Cardiac muscle cell (in vitro differentiated cells and primary cell): ENCODE measurements at regions not wholly inside any gene's neighbourhood (a gene's known extent, or its start where the extent isn't known, plus 50 kb on each side); places are given as distances from the start of the nearest gene placed in this dataset.

ENCODE experiments used
- DNase-seq, 2 donors: peaks; one replicate each; pipeline versions ENCODE4 v3.0.0 to v3.0.0-alpha.2; 2010 to 2017; ENCODE audit warnings: low read depth in 1 of 2, low spot score in 1 of 2
- H3K27ac ChIP-seq: fragments of 200-600 bp; sonication (generic); 2 replicates; pipeline ENCODE4 v1.5.1; 2016
- H3K27me3 ChIP-seq: fragments of 200-600 bp; sonication (generic); 2 replicates; pipeline ENCODE4 v1.6.0; 2016; ENCODE audit warnings: control low read depth
- H3K36me3 ChIP-seq: fragments of 200-600 bp; sonication (generic); 2 replicates; pipeline ENCODE4 v1.5.1; 2016; ENCODE audit warnings: control low read depth
- H3K4me1 ChIP-seq: fragments of 200-600 bp; sonication (generic); 2 replicates; pipeline ENCODE4 v1.8.1; 2017; ENCODE audit warnings: low read depth, mild to moderate bottlenecking, mixed run types
- H3K4me3 ChIP-seq: fragments of 200-600 bp; sonication (generic); 2 replicates; pipeline ENCODE4 v1.5.1; 2016; ENCODE audit warnings: mild to moderate bottlenecking
- H3K9me3 ChIP-seq: fragments of 200-600 bp; sonication (generic); 2 replicates; pipeline ENCODE4 v1.5.1; 2017; ENCODE audit warnings: low read depth, mild to moderate bottlenecking, control low read depth
- CTCF ChIP-seq: IDR thresholded peaks from 2 replicates; pipeline ENCODE4 v1.5.1; 2012; ENCODE audit warnings: low read depth, mild to moderate bottlenecking, low read length

DNA sequence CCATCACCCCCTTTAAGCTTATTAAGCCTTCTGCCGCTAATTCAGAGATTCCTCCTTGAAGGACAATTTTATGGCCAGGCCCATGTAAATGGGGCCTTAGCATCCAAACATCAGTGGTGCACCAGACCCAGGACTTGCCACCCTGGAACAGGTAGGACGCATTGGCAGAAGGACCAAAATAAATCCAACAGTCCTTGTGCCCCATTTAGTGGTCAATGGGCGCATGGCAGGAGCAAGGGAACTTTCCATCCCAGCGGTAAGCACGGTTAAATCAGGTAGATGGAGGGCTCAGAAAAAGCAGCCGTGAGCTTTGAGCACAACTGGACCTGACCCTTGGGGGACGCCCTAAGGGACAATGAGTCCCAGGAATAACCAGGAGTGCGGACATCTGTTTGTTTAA, 540.8 kb upstream of the ROBO1 start:
- no peaks in the 10 kb centered on the region for H3K27me3 ChIP-seq

GRCh38 chr3:80307844-80308243, 540.0 kb upstream of the ROBO1 start:
- no peak for TF ChIP-seq CTCF
- H3K27ac ChIP-seq = no peak overlapping the region

More for the DNA sequence above, 540.8 kb upstream of the ROBO1 start:
- no peak overlapping the region for H3K4me3 ChIP-seq
- DNase-seq = no peak
- H3K27ac ChIP-seq = no peak overlapping the region
- H3K36me3 ChIP-seq = no peaks in the 10 kb centered on the region
- TF ChIP-seq CTCF = no peak
- H3K9me3 ChIP-seq = no peaks in the 10 kb centered on the region
- no peaks in the 10 kb centered on the region for H3K4me1 ChIP-seq

GRCh38 chr3:80297720-80298119, 529.9 kb upstream of the ROBO1 start:
- Histone ChIP-seq H3K4me1 (no peaks in the 10 kb centered on the region), H3K9me3 (no peaks in the 10 kb centered on the region), H3K27me3 (no peaks in the 10 kb centered on the region), H3K4me3 (no peak overlapping the region), H3K36me3 (no peaks in the 10 kb centered on the region), H3K27ac (no peak overlapping the region)
- no peak for DNase-seq
- TF ChIP-seq CTCF = no peak

More at GRCh38 chr3:80307844-80308243, 540.0 kb upstream of the ROBO1 start:
- no peak for DNase-seq
- Histone ChIP-seq H3K27me3 (no peaks in the 10 kb centered on the region), H3K4me1 (no peaks in the 10 kb centered on the region), H3K4me3 (no peak overlapping the region), H3K36me3 (no peaks in the 10 kb centered on the region), H3K9me3 (no peaks in the 10 kb centered on the region)

DNA sequence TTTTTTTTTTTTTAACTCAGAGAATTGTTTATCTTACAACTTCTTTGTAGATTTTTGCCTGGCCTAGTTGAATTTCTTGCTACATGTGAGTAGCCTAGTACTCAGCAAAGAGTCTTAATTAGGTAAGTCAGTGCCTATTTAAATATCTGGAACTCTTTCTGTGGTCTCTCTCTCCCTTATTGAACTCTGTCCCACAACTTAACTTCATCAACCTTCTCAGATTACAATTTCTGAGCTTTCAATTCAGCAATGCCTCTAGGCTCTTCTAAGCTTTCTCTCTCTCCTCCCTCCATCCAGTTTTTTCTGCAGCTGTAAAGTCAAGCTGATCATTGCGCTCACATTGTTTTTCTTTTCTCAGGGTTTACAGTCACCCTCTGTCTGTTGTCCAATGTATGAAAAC, 517.6 kb upstream of the ROBO1 start:
- no peak overlapping the region for H3K27ac ChIP-seq
- DNase-seq = peak; percentile 5 to 6
- H3K36me3 ChIP-seq = no peaks in the 10 kb centered on the region
- TF ChIP-seq CTCF = no peak
- no peak overlapping the region for H3K4me3 ChIP-seq
- H3K9me3 ChIP-seq = no peaks in the 10 kb centered on the region
- no peaks in the 10 kb centered on the region for H3K4me1 ChIP-seq
- no peaks in the 10 kb centered on the region for H3K27me3 ChIP-seq

DNA sequence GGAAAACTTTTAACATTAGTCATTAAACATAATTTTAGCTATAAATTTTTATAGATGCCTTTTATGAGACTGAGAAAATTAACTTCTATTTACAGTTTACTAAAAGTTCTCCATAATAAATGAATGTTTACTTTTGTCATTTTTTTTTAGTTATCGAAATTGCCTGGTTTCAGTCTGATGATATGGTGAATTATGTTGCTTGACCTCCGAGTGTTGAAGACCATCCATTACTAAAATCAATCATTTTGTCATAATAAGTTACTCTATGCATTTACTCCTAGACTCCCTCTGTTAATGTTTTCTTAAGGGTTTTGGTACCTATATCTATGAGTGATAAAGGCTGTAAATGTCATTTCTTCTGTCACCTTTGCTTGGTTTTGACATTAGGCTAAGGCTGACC, 516.0 kb upstream of the ROBO1 start:
- no peak for DNase-seq
- Histone ChIP-seq H3K27me3 (no peaks in the 10 kb centered on the region), H3K27ac (no peak overlapping the region), H3K9me3 (no peaks in the 10 kb centered on the region), H3K4me3 (no peak overlapping the region), H3K4me1 (no peaks in the 10 kb centered on the region), H3K36me3 (no peaks in the 10 kb centered on the region)
- TF ChIP-seq CTCF = no peak

DNA sequence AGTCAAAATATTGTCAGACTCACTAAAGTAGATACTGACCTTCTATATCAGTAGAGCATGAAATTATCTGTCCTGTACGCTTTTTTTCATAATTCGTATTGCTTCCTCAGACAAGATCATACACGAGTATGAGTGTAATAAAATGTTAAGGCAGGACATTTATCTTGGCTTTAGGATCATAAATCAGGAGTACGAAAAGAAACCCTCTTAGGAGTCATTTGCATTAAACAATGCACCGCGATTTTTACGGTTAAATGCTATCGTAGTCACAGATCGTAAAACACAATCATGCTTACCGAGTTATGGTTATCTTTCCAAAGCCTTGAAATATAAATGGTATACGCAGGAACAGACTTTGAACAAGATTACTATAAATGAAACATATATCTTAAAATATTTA, 510.3 kb upstream of the ROBO1 start:
- H3K36me3 ChIP-seq = no peaks in the 10 kb centered on the region
- no peaks in the 10 kb centered on the region for H3K4me1 ChIP-seq
- H3K27me3 ChIP-seq = no peaks in the 10 kb centered on the region
- no peak overlapping the region for H3K4me3 ChIP-seq
- no peaks in the 10 kb centered on the region for H3K9me3 ChIP-seq
- no peak for TF ChIP-seq CTCF
- no peak for DNase-seq
- H3K27ac ChIP-seq = no peak overlapping the region
